Prostate gland (tissue), 2 donors: ENCODE measurements at regions not wholly inside any gene's neighbourhood (a gene's known extent, or its start where the extent isn't known, plus 50 kb on each side); places are given as distances from the start of the nearest gene placed in this dataset.

Experiments
- CTCF ChIP-seq, 4 experiments: fragments of 200-600 bp in 2 of 4; fragments of 450-650 bp in 2 of 4; sonication (generic) in 2 of 4; IDR thresholded peaks; 1 replicate in 3 of 4; 2 replicates in 1 of 4; pipeline ENCODE4 v1.5.1; 2016 to 2019; ENCODE audit warnings: antibody characterized with exemption in 4 of 4, mild to moderate bottlenecking in 2 of 4, moderate library complexity in 2 of 4
- POLR2A ChIP-seq: fragments of 450-650 bp; IDR thresholded peaks from one replicate; pipeline ENCODE4 v1.6.1; 2016; ENCODE audit warnings: antibody characterized with exemption, mild to moderate bottlenecking
- POLR2AphosphoS5 ChIP-seq: sonication (generic); formaldehyde crosslinking; IDR thresholded peaks from one replicate; pipeline ENCODE4 v1.6.1; 2017; ENCODE audit warnings: antibody characterized with exemption

GRCh38 chr4:124144238-124144654 is 568.3 kb downstream of the ANKRD50 start:
- no peak for TF ChIP-seq CTCF (IDR thresholded peaks at IDR 0.05)
- no peak for TF ChIP-seq POLR2A
- no peak for TF ChIP-seq POLR2AphosphoS5
